ENCODE measurements at regions not wholly inside any gene's neighbourhood (a gene's known extent, or its start where the extent isn't known, plus 50 kb on each side); places are given as distances from the start of the nearest gene placed in this dataset.

DNA sequence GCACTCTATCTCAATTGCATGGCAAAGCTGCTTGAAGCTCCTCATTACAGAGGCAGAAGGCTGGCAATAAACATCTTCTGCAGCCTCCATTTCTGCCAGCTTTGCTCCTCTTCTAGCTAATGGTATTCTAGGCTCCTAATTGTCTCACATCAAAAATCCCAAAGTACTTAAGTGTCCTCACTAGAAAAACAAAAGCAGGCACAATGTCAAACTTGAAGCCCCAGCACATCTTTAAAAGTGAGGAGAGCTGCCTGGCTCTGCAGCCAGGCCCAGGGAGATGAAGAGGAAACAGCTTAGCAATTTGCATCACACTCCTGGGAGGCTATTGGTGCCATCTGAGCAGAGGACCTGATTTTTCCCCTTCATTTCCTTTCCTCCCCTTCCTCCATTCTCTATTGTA, 197.1 kb downstream of the KCNJ2 start:
- TF ChIP-seq EP300 (IDR thresholded peaks at IDR 0.05; ENCODE audit: borderline replicate concordance) (no peak), ZBTB7A (IDR thresholded peaks at IDR 0.05; ENCODE audit: low read depth) (no peak), TAF1 (IDR thresholded peaks at IDR 0.05; ENCODE audit: low read depth) (no peak), REST (IDR thresholded peaks at IDR 0.05; ENCODE audit: low read depth) (no peak), TCF12 (IDR thresholded peaks at IDR 0.05; ENCODE audit: low read depth) (no peak), RAD21 (IDR thresholded peaks at IDR 0.05; ENCODE audit: low read depth) (no peak), YY1 (IDR thresholded peaks at IDR 0.05; ENCODE audit: low read depth) (no peak), NFIC (IDR thresholded peaks at IDR 0.05) (no peak), CREB1 (IDR thresholded peaks at IDR 0.05; ENCODE audit: low read depth) (no peak), CEBPB (IDR thresholded peaks at IDR 0.05) (no peak)
- TF ChIP-seq, protein P1, sequence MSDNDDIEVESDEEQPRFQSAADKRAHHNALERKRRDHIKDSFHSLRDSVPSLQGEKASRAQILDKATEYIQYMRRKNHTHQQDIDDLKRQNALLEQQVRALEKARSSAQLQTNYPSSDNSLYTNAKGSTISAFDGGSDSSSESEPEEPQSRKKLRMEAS (IDR thresholded peaks at IDR 0.05): no peak
